OCI-LY1 (cell line): ENCODE measurements at regions not wholly inside any gene's neighbourhood (a gene's known extent, or its start where the extent isn't known, plus 50 kb on each side); places are given as distances from the start of the nearest gene placed in this dataset.

Experiments
- EZH2 ChIP-seq: fragments of 200-600 bp; sonication (generic), shearing (Covaris generic); IDR thresholded peaks from 2 replicates; pipeline ENCODE4 v1.8.0; 2017; ENCODE audit warnings: borderline replicate concordance, mixed run types, mild to moderate bottlenecking, antibody characterized with exemption, low read length, moderate library complexity, mixed read lengths
- TF ChIP-seq, protein P1 (sequence below): fragments of 200-600 bp; sonication (generic), shearing (Covaris generic); IDR thresholded peaks from 2 replicates; pipeline ENCODE4 v1.5.1; 2017; ENCODE audit warnings: mild to moderate bottlenecking, antibody characterized with exemption, low read length, moderate library complexity, mixed read lengths

DNA sequence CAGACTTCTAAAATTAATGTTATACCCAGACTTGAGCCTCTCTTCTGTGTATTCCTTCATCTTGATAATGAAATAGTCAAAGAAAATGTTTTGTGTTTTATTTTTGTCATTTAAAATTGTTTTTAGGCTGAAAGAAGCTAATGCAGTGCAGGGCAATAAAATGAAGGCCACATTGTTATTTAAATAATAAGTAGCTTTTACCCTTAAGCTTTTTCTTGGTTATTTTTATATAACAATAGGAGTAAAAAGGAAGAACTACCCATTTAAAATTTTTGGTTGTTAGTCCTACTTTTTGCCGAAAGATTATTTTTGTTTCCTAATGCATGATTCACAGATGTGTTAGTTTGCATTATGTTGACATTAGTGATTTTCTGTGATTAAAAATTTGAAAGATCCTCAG, 181.0 kb upstream of the MEOX2 start:
- TF ChIP-seq, protein P1, sequence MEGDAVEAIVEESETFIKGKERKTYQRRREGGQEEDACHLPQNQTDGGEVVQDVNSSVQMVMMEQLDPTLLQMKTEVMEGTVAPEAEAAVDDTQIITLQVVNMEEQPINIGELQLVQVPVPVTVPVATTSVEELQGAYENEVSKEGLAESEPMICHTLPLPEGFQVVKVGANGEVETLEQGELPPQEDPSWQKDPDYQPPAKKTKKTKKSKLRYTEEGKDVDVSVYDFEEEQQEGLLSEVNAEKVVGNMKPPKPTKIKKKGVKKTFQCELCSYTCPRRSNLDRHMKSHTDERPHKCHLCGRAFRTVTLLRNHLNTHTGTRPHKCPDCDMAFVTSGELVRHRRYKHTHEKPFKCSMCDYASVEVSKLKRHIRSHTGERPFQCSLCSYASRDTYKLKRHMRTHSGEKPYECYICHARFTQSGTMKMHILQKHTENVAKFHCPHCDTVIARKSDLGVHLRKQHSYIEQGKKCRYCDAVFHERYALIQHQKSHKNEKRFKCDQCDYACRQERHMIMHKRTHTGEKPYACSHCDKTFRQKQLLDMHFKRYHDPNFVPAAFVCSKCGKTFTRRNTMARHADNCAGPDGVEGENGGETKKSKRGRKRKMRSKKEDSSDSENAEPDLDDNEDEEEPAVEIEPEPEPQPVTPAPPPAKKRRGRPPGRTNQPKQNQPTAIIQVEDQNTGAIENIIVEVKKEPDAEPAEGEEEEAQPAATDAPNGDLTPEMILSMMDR: no peak
- no peak for TF ChIP-seq EZH2
